SK-N-SH (cell line): ENCODE measurements at regions not wholly inside any gene's neighbourhood (a gene's known extent, or its start where the extent isn't known, plus 50 kb on each side); places are given as distances from the start of the nearest gene placed in this dataset.

Experiments used
- CTCF ChIA-PET: fragments of 300-600, 350-600 bp; formaldehyde crosslinking; extraction: SDS; loops from one replicate; lab custom pipeline; 2021; lab: Yijun Ruan, JAX
- POLR2A ChIA-PET: fragments of 350-600 bp; sonication (Branson Sonifier 250); formaldehyde crosslinking; extraction: SDS; loops from one replicate; lab custom pipeline; 2020; ENCODE audit warnings: antibody characterized with exemption, inconsistent platforms; lab: Yijun Ruan, JAX
- DNase-seq: peaks from one replicate; pipeline ENCODE4 v3.0.0; 2012
- H2AFZ ChIP-seq: fragments of 200-600 bp; sonication (generic); 2 replicates; pipeline ENCODE4 v1.8.1; 2016; ENCODE audit warnings: antibody characterized with exemption, mild to moderate bottlenecking, low read depth
- H3F3A ChIP-seq: fragments of 200-600 bp; sonication (generic); replicated peaks from 2 replicates; pipeline ENCODE3; 2016; ENCODE audit warnings: antibody characterized with exemption, mild to moderate bottlenecking; ENCODE audit not compliant: insufficient read depth
- H3K27ac ChIP-seq, 2 experiments: fragments of 200-500 bp in 1 of 2; fragments of 200-600 bp in 1 of 2; sonication (Bioruptor generic) in 1 of 2; sonication (generic), shearing (Covaris generic) in 1 of 2; 2 replicates each; pipeline versions ENCODE4 v1.5.1 to v1.6.1; 2014 to 2016; ENCODE audit warnings: low read depth in 2 of 2, inconsistent platforms in 1 of 2, low read length in 1 of 2, mild to moderate bottlenecking in 1 of 2, mixed read lengths in 1 of 2
- H3K27me3 ChIP-seq: fragments of 200-600 bp; sonication (generic), shearing (Covaris generic); 2 replicates; pipeline ENCODE4 v1.6.1; 2016; ENCODE audit warnings: mixed run types; ENCODE audit not compliant: insufficient read depth
- H3K36me3 ChIP-seq, 2 experiments: fragments of 200-500 bp in 1 of 2; fragments of 200-600 bp in 1 of 2; sonication (Bioruptor generic) in 1 of 2; sonication (generic) in 1 of 2; replicated peaks in 1 of 2; 2 replicates each; pipeline versions ENCODE3 to v1.5.1; 2014 to 2016; ENCODE audit warnings: low read length in 1 of 2, mild to moderate bottlenecking in 1 of 2; ENCODE audit not compliant: insufficient read depth in 2 of 2, control insufficient read depth in 1 of 2
- H3K4me1 ChIP-seq, 2 experiments: fragments of 200-500 bp in 1 of 2; fragments of 200-600 bp in 1 of 2; sonication (Bioruptor generic) in 1 of 2; sonication (generic), shearing (Covaris generic) in 1 of 2; 2 replicates each; pipeline versions ENCODE4 v1.5.1 to v1.6.1; 2014 to 2016; ENCODE audit warnings: low read depth in 1 of 2, low read length in 1 of 2, mixed run types in 1 of 2; ENCODE audit not compliant: insufficient read depth in 2 of 2, control insufficient read depth in 1 of 2
- H3K4me2 ChIP-seq: fragments of 200-600 bp; sonication (generic), shearing (Covaris generic); 2 replicates; pipeline ENCODE4 v1.6.1; 2017; ENCODE audit warnings: mixed run types
- H3K4me3 ChIP-seq, 2 experiments: fragments of 200-500 bp in 1 of 2; fragments of 200-600 bp in 1 of 2; sonication (Bioruptor generic) in 1 of 2; sonication (generic), shearing (Covaris generic) in 1 of 2; 2 replicates each; pipeline versions ENCODE4 v1.5.1 to v1.8.1; 2014 to 2016; ENCODE audit warnings: low read depth in 2 of 2, inconsistent platforms in 1 of 2, low read length in 1 of 2, mild to moderate bottlenecking in 1 of 2, mixed read lengths in 1 of 2, moderate library complexity in 1 of 2
- H3K79me2 ChIP-seq: fragments of 200-600 bp; sonication (generic); 2 replicates; pipeline ENCODE4 v1.8.1; 2017; ENCODE audit warnings: mild to moderate bottlenecking; ENCODE audit not compliant: insufficient read depth
- H3K9ac ChIP-seq: fragments of 200-600 bp; sonication (generic); 2 replicates; pipeline ENCODE4 v1.6.1; 2017; ENCODE audit warnings: mixed run types
- H3K9me2 ChIP-seq: fragments of 200-600 bp; sonication (generic); 2 replicates; pipeline ENCODE4 v1.6.1; 2017; ENCODE audit warnings: mixed run types
- H3K9me3 ChIP-seq: fragments of 200-600 bp; sonication (generic); 2 replicates; pipeline ENCODE4 v1.6.1; 2017; ENCODE audit warnings: mixed run types, mild to moderate bottlenecking, moderate library complexity
- H4K20me1 ChIP-seq: fragments of 200-600 bp; sonication (generic); 2 replicates; pipeline ENCODE4 v1.6.1; 2017; ENCODE audit warnings: mild to moderate bottlenecking, mixed run types; ENCODE audit not compliant: insufficient read depth
- EP300 ChIP-seq, 2 experiments: IDR thresholded peaks; 2 replicates each; pipeline versions ENCODE4 v1.4.0 to v1.6.1; 2012; ENCODE audit warnings: borderline replicate concordance in 1 of 2, low read depth in 1 of 2, low read length in 1 of 2
- EZH2phosphoT487 ChIP-seq: fragments of 200-600 bp; sonication (generic); IDR thresholded peaks from 2 replicates; pipeline ENCODE4 v1.6.1; 2017; ENCODE audit warnings: low read depth, mixed run types, mild to moderate bottlenecking, antibody characterized with exemption, moderate library complexity, borderline replicate concordance
- FOSL2 ChIP-seq: IDR thresholded peaks from 2 replicates; pipeline ENCODE4 v1.4.0; 2012; ENCODE audit warnings: low read depth, mild to moderate bottlenecking, moderate library complexity, borderline replicate concordance
- GABPA ChIP-seq: IDR thresholded peaks from 2 replicates; pipeline ENCODE4 v1.4.0; 2012; ENCODE audit warnings: low read depth, mild to moderate bottlenecking
- GATA2 ChIP-seq: sonication (generic); formaldehyde crosslinking; IDR thresholded peaks from 2 replicates; pipeline ENCODE4 v1.5.0; 2020; ENCODE audit warnings: mild to moderate bottlenecking, missing genetic modification reagents
- MAX ChIP-seq: IDR thresholded peaks from 2 replicates; pipeline ENCODE4 v1.4.0; 2012; ENCODE audit warnings: low read depth
- MXI1 ChIP-seq: IDR thresholded peaks from 2 replicates; pipeline ENCODE4 v1.6.1; 2012; ENCODE audit warnings: mild to moderate bottlenecking, low read depth, low read length, improper control_type of control experiment
- NRF1 ChIP-seq: IDR thresholded peaks from 2 replicates; pipeline ENCODE4 v1.6.1; 2012; ENCODE audit warnings: low read depth, mild to moderate bottlenecking, low read length
- PBX3 ChIP-seq: IDR thresholded peaks from 2 replicates; pipeline ENCODE4; 2012
- POLR2AphosphoS5 ChIP-seq: IDR thresholded peaks from 2 replicates; pipeline ENCODE4 v1.6.1; 2012; ENCODE audit warnings: low read depth, low read length
- RAD21 ChIP-seq: IDR thresholded peaks from 2 replicates; pipeline ENCODE4 v1.6.1; 2012; ENCODE audit warnings: mild to moderate bottlenecking, low read length
- RFX5 ChIP-seq: IDR thresholded peaks from 2 replicates; pipeline ENCODE4 v1.6.1; 2012; ENCODE audit warnings: mild to moderate bottlenecking, improper control_type of control experiment, low read length
- TAF1 ChIP-seq: IDR thresholded peaks from 2 replicates; pipeline ENCODE4 v1.6.1; 2012; ENCODE audit warnings: low read depth, mild to moderate bottlenecking, low read length, moderate library complexity, borderline replicate concordance
- TEAD4 ChIP-seq: IDR thresholded peaks from 2 replicates; pipeline ENCODE4 v1.4.0; 2012; ENCODE audit warnings: mild to moderate bottlenecking, borderline replicate concordance; ENCODE audit not compliant: insufficient read depth
- USF1 ChIP-seq: IDR thresholded peaks from 2 replicates; pipeline ENCODE4 v1.4.0; 2012; ENCODE audit warnings: low read depth, borderline replicate concordance
- USF2 ChIP-seq: fragments of 150-350 bp; IDR thresholded peaks from 2 replicates; pipeline ENCODE4 v1.6.1; 2017; ENCODE audit warnings: antibody characterized with exemption, low read length, low read depth, borderline replicate concordance
- ZBTB33 ChIP-seq: IDR thresholded peaks from 2 replicates; pipeline ENCODE4 v1.4.0; 2012; ENCODE audit warnings: low read depth, borderline replicate concordance
- WGBS: methylation state at CpG from one replicate; pipeline ENCODE4 v1.1.6; 2017; ENCODE audit warnings: low lambda C conversion rate; 5-methylcytosine and 5-hydroxymethylcytosine counted together

- ChIA-PET CTCF (interaction anchor here (3.1 kb wide), 1 partner anchor 131 kb away, joined by 24 read pairs; no protein-coding TSS in a partner anchor), POLR2A (no interaction called here)
- DNase-seq: no peak
- Histone ChIP-seq H3K4me1 (no peaks in the 10 kb centered on the region), H3K4me2 (no peak overlapping the region), H3K9ac (no peak overlapping the region), H3K36me3 (no peaks in the 10 kb centered on the region), H4K20me1 (no peaks in the 10 kb centered on the region), H3K79me2 (no peaks in the 10 kb centered on the region), H3K9me2 (no peaks in the 10 kb centered on the region), H3K4me3 (no peak overlapping the region), H3K27ac (no peak overlapping the region), H3K27me3 (0 out of 2 replicates have a peak, but pooled peaks cover 2% of the 10 kb centered on the region), H3F3A (no peaks in the 10 kb centered on the region), H3K9me3 (no peaks in the 10 kb centered on the region), H2AFZ (no peak overlapping the region)
- TF ChIP-seq RAD21 (no peak), GABPA (no peak), TAF1 (no peak), TEAD4 (no peak), MAX (no peak), EP300 (IDR thresholded peaks at IDR 0.05; ENCODE audit: borderline replicate concordance in 1 of 2, low read depth in 1 of 2, low read length in 1 of 2) (no peak), EZH2phosphoT487 (no peak), RFX5 (no peak), USF2 (no peak), GATA2 (CRISPR knock-in tag) (no peak), PBX3 (no peak)
- WGBS: no CpG with 5 or more reads among the region's 19 CpGs
Observed at GRCh38 chr15:83379579-83379959, 67.6 kb upstream of the SH3GL3 start.

GRCh38 chr15:83380059-83380458, 67.1 kb upstream of the SH3GL3 start:
- Histone ChIP-seq H3F3A (no peaks in the 10 kb centered on the region), H3K36me3 (no peaks in the 10 kb centered on the region), H3K79me2 (no peaks in the 10 kb centered on the region), H3K4me2 (no peak overlapping the region), H3K9me3 (no peaks in the 10 kb centered on the region), H4K20me1 (no peaks in the 10 kb centered on the region), H2AFZ (no peak overlapping the region), H3K4me3 (no peak overlapping the region), H3K9ac (no peak overlapping the region), H3K27me3 (no peaks in the 10 kb centered on the region), H3K27ac (no peak overlapping the region), H3K4me1 (no peaks in the 10 kb centered on the region), H3K9me2 (no peaks in the 10 kb centered on the region)
- TF ChIP-seq GATA2 (CRISPR knock-in tag) (no peak), USF1 (no peak), FOSL2 (no peak), MXI1 (no peak), TAF1 (no peak), PBX3 (no peak), ZBTB33 (no peak), POLR2AphosphoS5 (no peak), EZH2phosphoT487 (no peak), NRF1 (no peak)
- ChIA-PET POLR2A (no interaction called here), CTCF (interaction anchor here (1.2 to 3.1 kb wide), 3 partner anchors 11 to 132 kb away, joined by 3 to 24 read pairs (median 3); no protein-coding TSS in a partner anchor)
- no peak for DNase-seq
- 7% methylated on average over 2 of the region's 2 CpGs for WGBS
